ENCODE measurements at regions not wholly inside any gene's neighbourhood (a gene's known extent, or its start where the extent isn't known, plus 50 kb on each side); places are given as distances from the start of the nearest gene placed in this dataset.
"Not testable (repeated sequence)": the region's sequence is repeated elsewhere in the genome, so short reads cannot be mapped to it uniquely, and the experiment has no call there.

- TF ChIP-seq, protein P1, sequence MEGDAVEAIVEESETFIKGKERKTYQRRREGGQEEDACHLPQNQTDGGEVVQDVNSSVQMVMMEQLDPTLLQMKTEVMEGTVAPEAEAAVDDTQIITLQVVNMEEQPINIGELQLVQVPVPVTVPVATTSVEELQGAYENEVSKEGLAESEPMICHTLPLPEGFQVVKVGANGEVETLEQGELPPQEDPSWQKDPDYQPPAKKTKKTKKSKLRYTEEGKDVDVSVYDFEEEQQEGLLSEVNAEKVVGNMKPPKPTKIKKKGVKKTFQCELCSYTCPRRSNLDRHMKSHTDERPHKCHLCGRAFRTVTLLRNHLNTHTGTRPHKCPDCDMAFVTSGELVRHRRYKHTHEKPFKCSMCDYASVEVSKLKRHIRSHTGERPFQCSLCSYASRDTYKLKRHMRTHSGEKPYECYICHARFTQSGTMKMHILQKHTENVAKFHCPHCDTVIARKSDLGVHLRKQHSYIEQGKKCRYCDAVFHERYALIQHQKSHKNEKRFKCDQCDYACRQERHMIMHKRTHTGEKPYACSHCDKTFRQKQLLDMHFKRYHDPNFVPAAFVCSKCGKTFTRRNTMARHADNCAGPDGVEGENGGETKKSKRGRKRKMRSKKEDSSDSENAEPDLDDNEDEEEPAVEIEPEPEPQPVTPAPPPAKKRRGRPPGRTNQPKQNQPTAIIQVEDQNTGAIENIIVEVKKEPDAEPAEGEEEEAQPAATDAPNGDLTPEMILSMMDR (IDR thresholded peaks at IDR 0.05) = not testable (repeated sequence)
- TF ChIP-seq POLR2A (IDR thresholded peaks at IDR 0.05) = not testable (repeated sequence)
These were observed 447.6 kb downstream of the DSC3 start for GRCh38 chr18:30594911-30595310.
